NCI-H2081 treated with DMSO at 0.1 percent for 48 hours (cell line): ENCODE measurements at regions not wholly inside any gene's neighbourhood (a gene's known extent, or its start where the extent isn't known, plus 50 kb on each side); places are given as distances from the start of the nearest gene placed in this dataset.

Experiments used
- DNase-seq: peaks from one replicate; lab custom pipeline; 2025; lab: John Stamatoyannopoulos, UW

DNA sequence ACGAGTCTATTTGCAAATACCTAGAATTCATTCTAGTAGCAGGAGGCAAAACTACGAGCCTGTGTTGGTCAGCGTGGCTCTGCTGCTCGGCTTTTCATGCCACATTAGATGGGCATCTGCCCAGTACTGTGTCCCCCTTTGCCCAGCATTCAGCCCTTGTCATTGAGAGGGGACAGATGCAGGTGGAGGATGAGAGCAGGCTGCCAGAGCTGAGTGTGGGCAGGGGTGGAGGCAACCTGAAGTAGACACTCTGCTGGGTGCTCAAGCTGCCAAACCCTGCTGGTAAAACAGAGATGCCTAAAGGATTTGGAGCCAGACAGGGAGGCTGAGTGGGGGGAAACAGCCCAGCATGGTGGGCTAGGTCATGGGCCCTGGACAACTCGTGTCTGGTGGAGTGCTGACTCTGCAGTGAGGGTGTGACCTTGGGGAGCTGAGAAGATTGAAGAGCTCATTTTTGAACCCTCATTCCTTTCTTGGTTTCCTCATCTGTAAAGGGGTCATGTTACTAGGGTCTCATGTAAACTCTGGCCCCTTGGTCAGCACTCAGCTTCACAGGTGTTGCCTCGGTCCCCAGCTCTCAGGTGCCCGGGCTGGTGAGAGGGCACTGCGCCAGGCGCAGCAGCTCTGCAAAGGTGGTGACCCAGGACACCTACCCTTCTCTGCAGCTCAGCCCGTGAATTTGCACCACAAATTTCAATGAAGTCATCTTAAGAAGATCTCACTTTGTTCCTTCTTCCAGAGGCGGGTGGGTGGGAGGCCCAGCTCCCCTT lies 64.2 kb upstream of the BHLHE23 start:
- no peak for DNase-seq

DNA sequence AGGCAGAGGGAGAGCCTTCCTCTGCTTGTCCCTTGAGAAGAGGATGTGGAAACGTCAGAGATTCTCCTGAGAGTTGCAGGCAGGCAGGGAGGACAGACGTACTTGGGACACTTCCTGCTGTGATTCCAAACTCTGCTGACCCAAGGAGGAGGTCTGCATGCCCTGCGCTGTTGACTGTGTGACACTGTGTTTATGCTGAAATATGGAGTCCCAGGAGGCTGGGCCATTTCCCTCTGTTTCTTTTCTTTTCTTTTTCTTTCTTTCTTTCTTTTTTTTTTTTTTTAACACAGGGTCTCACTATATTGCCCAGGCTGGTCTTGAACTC lies 63.5 kb upstream of the BHLHE23 start:
- no peak for DNase-seq

DNA sequence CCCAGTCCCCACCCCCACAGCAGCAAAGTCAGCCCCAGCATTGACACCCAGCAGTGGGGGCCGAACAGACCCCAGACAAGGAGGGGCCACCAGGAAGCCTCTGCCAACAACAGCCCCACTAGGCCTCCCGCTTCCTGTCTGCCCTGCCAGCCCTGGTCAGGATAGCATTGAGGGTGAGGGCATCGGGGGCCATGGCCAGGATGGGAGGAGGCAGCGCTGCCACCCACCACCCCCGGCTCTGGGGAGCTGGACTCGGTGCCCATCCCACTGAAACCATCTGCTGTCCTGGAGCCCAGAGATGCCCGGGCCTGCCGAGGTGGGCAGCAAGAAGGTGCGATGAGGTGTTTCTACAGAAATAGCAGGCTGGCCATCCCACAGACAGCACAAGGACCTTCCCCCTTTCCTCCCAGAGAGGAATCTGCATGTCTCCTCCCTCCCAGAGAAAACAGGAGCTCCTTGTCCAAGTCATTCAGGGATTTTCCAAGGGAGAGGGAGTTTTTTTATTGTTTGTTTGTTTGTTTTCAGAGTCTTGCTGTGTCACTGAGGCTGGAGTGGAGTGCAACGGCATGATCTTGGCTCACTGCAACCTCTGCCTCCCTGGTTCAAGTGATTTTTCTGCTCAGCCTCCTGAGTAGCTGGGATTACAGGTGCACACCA lies 62.1 kb upstream of the BHLHE23 start:
- DNase-seq, result no peak

DNA sequence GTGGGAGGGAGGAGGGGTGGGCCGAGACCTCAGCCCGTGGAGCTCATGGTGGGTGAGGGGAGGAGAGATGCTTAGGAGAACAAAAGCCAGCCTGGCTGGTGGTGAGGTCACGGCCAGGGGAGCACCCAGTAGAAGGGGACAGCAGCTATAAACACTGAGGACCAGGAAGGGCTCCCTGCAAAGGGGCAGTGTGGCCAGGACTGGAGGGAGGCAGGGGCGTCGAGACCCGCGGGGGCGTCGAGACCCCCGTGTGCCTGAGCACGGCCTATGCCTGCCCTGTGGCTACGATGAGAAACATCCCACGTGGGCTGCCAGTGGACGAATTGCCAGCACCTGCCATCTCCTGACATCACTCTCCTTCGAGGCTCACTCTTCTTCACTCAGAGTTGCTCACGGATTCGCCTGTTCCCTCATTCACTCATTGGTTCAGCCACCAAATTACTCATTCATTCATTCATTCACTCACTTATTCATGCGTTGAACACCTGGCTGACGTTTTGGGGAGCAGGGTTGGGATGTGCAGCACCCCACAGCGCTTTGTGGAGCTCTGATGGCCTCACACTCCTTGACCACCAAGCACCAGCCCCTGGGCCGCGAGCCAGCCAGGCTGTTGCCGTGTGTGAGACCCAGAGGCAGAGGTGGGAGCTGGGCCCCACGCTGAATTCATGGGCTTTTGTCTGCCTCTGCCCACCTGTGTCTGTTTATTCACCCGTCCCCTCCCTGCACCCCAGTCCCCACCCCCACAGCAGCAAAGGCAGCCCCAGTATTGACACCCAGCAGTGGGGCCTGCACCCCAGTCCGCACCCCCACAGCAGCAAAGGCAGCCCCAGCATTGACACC lies 61.2 kb upstream of the BHLHE23 start:
- no peak for DNase-seq

DNA sequence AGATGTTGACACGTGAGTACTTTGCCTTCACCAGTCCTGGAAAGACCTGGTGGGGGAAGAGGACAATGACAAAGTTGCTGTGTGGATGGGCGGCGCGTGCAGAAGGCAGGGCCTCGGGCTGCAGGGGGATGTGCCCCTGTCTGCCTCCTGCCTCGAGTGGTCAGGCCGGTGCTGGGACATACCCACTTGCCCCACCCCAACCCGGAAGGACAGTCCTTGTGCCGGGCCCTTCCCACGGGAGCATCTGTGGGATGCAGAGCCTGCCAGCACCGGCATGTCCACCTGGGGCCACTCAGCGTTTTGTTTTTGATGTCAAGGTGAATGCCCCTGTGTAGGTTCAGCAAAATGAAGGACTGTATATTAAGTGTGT lies 60.5 kb upstream of the BHLHE23 start:
- DNase-seq, result no peak

DNA sequence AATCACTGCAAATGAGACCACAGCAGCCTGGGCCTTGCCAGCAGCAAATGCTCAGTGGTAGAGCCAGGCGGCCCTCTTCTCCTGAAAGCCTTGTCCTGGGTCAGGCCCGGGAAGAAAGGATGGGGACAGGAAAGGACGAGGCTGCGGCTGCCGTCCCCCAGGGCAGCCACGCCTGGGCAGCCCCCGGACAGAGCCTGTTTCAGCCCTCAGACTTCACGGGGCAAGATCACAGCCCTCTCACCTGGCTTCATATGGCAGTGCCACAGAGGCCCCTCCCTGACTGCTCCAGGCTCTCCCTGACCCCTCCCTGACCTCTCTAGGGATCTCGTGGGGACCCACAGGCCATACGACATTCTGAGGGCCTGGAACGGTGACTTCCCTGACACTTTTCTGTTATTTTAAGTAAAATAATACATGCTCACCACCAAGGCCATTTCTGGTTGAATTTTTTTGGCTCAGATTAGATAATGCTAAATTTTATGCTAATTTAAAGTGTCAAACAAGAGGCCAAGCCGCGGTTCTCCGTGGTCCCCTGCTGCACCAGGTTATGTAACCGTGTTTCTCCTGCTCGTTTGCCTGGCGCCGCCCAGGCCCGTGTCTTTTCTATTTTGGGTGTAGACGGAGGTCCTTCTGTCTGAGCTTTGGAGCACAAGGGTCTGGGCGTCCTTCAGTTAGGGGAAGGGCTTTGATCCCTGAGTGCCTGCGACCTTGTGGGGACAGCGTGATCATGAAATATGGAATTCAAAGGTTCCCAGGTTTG lies 59.9 kb upstream of the BHLHE23 start:
- no peak for DNase-seq

DNA sequence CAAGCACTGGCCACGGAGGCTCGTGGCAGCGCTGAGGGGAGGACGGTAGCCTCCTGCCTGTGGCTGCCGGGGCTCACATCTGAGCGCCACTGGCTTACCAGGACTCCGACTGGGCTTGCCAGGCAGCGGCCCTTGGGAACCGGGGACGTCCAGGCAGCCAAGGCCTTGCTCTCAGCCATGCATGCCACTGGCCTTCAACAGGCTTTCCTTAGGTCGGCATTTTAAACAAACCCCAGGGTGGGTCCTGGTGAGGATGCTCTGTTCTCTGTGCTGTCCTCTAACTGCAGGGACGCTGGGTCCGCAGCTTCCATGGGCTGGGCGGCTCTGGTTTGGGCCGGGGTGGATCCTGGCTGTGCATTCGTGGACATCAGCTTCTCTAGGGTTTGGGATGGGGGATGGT lies 59.1 kb upstream of the BHLHE23 start:
- DNase-seq, result no peak

DNA sequence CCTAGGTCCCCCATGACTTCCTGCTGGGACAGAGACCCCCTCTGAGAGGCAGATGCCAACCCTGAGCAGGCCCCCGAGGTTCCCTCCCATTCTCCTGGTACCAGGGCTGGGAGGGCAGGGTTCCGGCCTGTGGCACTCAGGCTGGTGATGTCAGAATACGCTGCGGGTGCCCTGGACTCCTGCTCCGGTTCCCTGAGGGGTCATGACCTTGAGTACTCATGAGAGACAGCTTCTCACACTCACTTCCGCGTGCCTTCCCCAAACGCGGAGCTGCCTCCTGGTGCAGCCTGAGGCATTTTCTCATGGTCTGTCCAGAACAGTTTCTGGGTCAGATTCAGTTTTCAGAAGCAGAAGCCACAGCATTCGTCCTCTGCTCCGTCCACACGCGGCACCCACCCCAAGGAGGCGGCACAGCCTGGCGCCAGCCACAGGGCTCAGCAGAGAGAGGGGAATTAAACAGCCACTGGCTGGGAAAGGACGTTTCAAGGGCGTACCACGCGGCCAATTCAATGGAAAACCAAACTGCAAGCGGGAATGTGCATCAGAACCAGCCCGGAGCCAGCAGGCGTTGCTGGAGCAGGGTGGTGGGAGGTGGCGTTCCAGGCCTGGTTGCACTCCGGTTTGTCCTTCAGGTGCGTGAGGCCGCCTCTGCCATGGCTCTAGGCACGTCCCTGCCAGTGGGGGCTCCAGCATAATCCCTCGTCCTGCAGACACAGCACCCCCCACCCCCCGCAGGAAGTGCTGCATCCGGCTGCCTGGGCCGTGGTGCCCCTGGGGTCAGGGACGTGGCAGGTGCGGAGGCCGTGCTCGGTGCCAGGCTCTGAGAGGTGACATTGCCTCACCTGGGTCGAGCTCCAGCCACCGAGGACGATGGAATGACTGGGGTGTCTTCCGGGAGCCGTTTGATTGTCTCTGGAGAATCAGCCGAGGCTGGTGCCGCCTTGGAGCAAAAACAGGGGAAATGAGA lies 58.3 kb upstream of the BHLHE23 start:
- DNase-seq, result no peak

DNA sequence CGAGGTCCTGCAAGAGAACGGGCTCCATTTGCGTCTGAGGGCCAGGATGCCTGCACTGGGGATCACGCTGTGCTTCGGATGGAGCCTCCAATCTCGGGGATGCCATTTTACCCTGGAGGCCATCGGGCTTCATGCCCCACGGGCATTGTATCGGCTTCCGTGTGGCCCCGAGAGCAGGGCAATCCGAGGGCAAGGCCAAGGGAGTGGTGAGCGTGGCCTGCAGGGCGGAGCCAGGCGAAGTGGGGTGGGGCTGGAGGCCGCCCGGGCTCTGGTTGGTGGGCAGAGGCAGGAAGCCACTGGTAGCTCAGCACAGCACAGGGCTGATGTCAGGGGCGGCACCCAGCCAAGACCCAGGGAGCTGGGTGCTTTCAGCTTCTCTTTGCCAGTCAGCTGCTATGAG lies 57.5 kb upstream of the BHLHE23 start:
- DNase-seq, result no peak

DNA sequence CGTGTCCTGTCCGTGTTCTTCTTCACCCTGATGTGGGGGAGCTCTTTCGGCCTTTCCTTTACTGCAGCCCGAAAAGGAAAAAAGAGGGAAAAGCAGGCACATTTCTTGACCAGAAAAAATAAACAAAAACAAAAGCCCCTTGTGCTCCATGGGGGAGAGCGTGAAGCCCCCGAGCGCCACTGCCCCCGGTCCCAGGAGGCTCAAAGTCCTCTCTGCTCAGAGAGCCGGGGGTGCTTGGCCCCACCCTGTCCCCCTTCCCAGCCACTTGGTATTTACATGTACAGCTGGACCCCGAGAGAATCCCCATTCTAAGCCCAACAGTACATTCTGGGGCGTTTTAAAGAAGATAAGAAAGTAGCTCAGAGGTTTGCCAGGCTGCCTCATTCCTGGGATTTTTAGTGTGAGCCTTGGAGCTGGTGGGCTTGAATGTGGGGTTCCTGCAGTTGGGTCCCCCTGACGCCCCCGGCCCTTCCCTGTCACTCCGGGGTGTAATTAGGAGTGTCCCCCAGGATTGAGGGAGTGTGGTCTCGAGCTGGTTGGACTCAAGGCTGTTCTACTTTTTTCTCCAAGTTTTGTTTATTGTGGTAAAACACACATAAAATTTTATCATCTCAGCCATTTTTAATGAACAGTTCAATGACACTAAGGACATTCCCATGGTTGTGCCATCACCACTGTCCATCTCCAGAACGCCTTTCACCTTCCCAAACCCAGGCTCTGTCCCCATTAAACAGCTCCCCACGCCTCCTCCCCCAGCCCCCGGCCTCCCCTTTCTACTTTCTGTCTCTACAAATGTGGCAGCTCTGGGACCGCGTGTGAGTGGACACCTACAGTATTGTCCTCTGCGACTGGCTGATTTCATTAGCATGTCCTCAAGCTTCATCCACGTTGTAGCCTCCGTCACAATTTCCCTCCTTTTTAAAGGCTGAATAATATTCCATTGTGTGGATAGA lies 55.7 kb upstream of the BHLHE23 start:
- DNase-seq, result no peak

DNA sequence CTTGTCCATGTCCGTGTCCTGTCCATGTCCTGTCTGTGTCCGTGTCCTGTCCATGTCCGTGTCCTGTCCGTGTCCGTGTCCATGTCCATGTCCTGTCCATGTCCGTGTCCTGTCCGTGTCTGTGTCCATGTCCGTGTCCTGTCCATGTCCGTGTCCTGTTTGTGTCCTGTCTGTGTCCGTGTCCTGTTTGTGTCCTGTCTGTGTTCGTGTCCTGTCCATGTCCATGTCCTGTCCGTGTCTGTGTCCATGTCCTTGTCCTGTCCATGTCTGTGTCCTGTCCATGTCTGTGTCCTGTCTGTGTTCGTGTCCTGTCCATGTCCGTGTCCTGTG lies 55.0 kb upstream of the BHLHE23 start:
- no peak for DNase-seq

DNA sequence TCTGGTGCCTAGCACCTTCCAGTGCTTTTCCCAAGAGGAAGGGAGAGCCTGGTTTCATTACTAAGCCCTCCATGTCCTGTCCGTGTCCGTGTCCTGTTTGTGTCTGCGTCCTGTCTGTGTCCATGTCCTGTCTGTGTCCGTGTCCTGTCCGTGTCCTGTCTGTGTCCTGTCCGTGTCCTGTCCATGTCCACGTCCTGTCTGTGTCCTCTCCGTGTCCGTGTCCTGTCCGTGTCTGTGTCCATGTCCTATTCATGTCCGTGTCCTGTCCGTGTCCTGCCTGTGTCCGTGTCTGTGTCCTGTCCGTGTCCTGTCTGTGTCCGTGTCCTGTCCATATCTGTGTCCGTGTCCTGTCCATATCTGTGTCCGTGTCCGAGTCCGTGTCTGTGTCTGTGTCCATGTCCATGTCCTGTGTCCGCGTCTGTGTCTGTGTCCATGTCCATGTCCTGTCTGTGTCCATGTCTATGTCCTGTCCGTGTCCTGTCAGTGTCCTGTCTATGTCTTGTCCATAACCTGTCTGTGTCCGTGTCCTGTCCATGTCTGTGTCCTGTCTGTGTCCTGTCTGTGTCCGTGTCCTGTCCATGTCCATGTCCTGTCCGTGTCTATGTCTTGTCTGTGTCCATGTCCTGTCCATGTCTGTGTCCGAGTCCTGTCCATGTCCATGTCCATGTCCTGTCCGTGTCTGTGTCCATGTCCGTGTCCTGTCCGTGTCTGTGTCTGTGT lies 54.4 kb upstream of the BHLHE23 start:
- no peak for DNase-seq

DNA sequence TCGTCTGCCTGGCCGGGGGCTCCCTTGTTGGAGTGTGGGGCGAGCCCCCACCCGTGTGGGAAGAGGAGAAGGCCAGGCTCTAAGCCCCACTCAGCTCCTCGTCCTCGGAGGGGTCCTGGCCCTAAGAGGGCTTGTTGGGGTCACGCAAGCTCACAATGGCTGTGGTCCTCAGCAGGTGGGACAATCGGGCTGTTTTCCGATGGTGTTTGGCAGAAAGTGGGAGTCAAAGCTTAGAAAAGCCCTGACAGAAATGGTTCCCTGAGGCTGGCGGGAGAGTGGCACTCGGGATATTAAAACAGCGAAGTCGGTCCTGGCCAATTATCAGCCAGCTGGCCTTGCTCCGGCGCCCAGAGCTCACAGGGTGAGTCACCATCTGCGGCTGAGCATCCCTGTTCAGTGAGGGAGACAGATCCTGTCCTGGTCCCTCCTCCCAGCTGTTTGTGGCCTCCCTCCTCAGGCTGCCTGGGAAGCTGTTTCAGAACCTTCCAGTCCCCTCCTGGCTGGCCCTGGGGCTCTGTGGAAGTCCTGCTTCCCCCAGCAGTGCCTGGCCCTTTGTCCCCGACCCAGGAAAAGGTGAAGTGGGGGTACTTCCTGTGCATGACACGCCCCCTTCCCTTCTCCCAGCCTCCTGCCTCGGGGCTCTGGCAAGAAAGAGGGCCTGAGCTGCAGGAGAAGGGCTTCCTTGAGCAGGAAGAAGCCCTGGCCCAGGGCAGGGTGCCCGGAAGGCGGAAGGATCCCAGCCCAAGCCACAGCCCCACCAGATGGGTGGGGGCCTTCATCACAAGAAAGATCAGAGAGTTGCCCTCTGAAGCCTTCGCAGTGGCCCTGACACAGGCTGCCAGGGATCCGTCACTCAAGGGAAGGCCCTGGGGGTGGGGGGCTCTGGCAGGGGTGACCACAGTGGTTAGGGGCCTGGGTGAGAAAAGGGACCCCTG lies 53.6 kb upstream of the BHLHE23 start:
- no peak for DNase-seq

DNA sequence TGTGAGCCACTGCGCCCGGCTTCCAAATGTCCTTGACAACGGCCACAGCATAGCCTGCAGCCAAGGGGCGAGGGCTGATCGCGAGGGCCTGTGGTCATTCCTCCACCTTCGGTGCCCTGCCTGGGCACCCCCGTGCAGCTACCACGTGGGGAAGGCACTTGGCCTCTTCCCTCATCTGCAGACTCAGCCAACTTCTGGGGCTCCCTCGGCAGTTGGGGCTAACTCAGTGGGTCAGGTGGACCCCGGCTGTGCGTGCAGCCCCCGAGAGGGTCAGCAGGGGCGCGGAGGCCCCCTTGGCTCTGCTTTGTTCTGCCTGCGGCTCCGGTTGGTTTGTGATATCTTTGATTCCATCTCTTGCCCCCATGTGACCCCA lies 52.9 kb upstream of the BHLHE23 start:
- DNase-seq, result no peak

DNA sequence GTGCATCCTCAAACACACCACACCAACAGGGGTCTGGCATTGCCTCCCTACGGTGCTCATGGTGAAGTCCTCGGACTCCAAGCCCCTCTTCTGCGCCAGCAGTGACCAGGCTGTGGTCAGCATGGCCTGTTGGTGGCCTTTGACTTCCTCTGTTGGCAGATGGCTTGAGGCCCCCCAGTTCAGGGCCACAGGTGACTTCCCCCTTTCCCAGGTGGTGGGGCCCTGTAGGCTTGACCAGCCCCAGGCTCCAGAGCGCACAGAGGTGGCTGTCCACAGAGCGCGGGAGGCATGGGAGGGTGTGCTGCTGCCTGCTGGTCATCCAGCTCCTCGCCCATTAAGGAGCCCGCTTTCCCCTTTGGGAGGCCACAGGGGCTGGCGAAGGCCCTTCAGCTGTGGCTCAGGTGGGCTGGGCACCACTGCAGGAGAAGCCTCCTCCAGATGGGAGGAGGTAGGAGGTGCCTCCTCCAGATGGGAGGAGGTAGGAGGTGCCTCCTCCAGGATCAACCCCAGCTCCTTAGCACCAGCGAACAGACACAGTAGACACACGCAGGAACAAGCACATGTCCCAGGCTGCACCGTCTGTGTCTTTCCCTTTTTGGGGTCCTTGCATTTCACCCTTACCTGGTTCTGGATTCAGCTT lies 52.1 kb upstream of the BHLHE23 start:
- no peak for DNase-seq

DNA sequence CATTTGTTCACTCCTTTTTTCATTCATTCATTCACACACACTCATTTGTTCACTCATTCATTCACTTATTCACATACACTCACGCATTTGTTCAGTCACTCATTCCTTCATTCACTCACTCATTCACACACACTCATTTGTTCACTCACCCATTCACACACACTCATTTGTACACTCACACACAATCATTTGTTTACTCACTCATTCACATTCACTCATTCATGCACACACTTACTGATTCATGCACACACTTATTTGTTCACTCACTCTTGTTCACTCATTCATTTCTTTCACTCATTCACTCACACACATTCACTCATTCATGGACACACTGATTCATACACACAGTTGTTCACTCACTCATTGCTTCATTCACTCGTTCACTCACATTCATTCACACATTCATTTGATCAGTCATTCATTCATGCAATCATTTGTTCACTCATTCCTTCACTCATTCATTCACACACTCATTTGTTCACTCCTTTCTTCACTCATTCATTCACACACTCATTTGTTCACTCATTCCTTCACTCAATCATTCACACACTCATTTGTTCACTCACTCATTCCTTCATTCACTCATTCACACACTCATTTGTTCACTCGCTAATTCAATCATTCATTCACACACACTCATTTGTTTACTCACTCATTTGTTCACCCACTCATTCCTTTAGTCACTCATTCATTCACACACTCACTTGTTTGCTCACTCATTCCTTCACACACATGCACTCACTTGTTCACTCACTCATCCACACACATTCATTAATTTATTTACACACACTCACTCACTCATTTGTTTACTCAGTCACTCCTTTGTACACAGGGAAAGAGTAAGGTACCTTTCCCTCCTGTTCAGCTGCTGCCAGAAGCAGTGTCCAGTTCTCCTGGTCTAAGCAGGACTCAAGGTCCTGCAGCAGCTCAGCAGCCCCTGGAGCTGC lies 50.7 kb upstream of the BHLHE23 start:
- DNase-seq, result no peak
